Hematopoietic multipotent progenitor cell treated with erythropoietin and hydrocortisone succinate and interleukin-3 and kit ligand, for 4 days (in vitro differentiated cells): ENCODE measurements at regions not wholly inside any gene's neighbourhood (a gene's known extent, or its start where the extent isn't known, plus 50 kb on each side); places are given as distances from the start of the nearest gene placed in this dataset.

Source experiments
- DNase-seq: peaks from one replicate; pipeline ENCODE4 v3.0.0-alpha.2; 2015

- DNase-seq, result no peak
These were observed 181.6 kb upstream of the NFE2L3 start for GRCh38 chr7:25970356-25970755.

- DNase-seq, result no peak
These were observed 181.1 kb upstream of the NFE2L3 start for GRCh38 chr7:25970911-25971310.

- no peak for DNase-seq
These were observed 175.4 kb upstream of the NFE2L3 start for GRCh38 chr7:25976630-25977029.

GRCh38 chr7:25978466-25978865, 173.5 kb upstream of the NFE2L3 start:
- DNase-seq, result no peak

GRCh38 chr7:25979605-25980004, 172.4 kb upstream of the NFE2L3 start:
- no peak for DNase-seq

- DNase-seq, result no peak
These were observed 169.3 kb upstream of the NFE2L3 start for GRCh38 chr7:25982684-25983083.

- no peak for DNase-seq
These were observed 166.8 kb upstream of the NFE2L3 start for GRCh38 chr7:25985196-25985595.

- no peak for DNase-seq
These were observed 163.4 kb upstream of the NFE2L3 start for GRCh38 chr7:25988640-25989039.

GRCh38 chr7:25989140-25989705, 162.8 kb upstream of the NFE2L3 start:
- DNase-seq, result no peak

GRCh38 chr7:25994433-25994994, 157.5 kb upstream of the NFE2L3 start:
- DNase-seq, result no peak

- no peak for DNase-seq
These were observed 156.8 kb upstream of the NFE2L3 start for GRCh38 chr7:25995216-25995615.

- peak; percentile 18 for DNase-seq
These were observed 156.0 kb upstream of the NFE2L3 start for GRCh38 chr7:25996006-25996408.

- no peak for DNase-seq
These were observed 153.5 kb upstream of the NFE2L3 start for GRCh38 chr7:25998499-25998898.

- no peak for DNase-seq
These were observed 151.2 kb upstream of the NFE2L3 start for GRCh38 chr7:26000841-26001240.

GRCh38 chr7:26001662-26002244, 150.2 kb upstream of the NFE2L3 start:
- no peak for DNase-seq

GRCh38 chr7:26005683-26006410, 146.2 kb upstream of the NFE2L3 start:
- DNase-seq, result no peak

GRCh38 chr7:26006426-26006825, 145.6 kb upstream of the NFE2L3 start:
- DNase-seq, result no peak

GRCh38 chr7:26007510-26007909, 144.5 kb upstream of the NFE2L3 start:
- no peak for DNase-seq

- DNase-seq, result no peak
These were observed 143.6 kb upstream of the NFE2L3 start for GRCh38 chr7:26008428-26008827.

- DNase-seq, result no peak
These were observed 140.8 kb upstream of the NFE2L3 start for GRCh38 chr7:26011039-26011696.

- DNase-seq, result no peak
These were observed 138.4 kb upstream of the NFE2L3 start for GRCh38 chr7:26013551-26014083.

GRCh38 chr7:26022982-26023381, 129.0 kb upstream of the NFE2L3 start:
- no peak for DNase-seq

GRCh38 chr7:26029911-26030310, 122.1 kb upstream of the NFE2L3 start:
- no peak for DNase-seq
